ENCODE measurements at regions not wholly inside any gene's neighbourhood (a gene's known extent, or its start where the extent isn't known, plus 50 kb on each side); places are given as distances from the start of the nearest gene placed in this dataset.

- TF ChIP-seq POLR2AphosphoS5 (IDR thresholded peaks at IDR 0.05; ENCODE audit: borderline replicate concordance, low read depth, low read length) = no peak
- no peak for TF ChIP-seq EZH2 (IDR thresholded peaks at IDR 0.05)
These were observed 139.2 kb upstream of the SMARCA2 start for GRCh38 chr9:1875921-1876448.
